MM.1S (cell line): ENCODE measurements at regions not wholly inside any gene's neighbourhood (a gene's known extent, or its start where the extent isn't known, plus 50 kb on each side); places are given as distances from the start of the nearest gene placed in this dataset.
"Not testable (repeated sequence)": the region's sequence is repeated elsewhere in the genome, so short reads cannot be mapped to it uniquely, and the experiment has no call there.

Experiments used
- DNase-seq: peaks from one replicate; pipeline ENCODE4 v3.0.0-alpha.2; 2015
- H2AFZ ChIP-seq: fragments of 300-600 bp; sonication (generic); 2 replicates; pipeline ENCODE4 v1.6.0; 2016; ENCODE audit warnings: antibody characterized with exemption, low read length
- H3F3A ChIP-seq: fragments of 300-600 bp; sonication (generic); 2 replicates; pipeline ENCODE4 v1.6.1; 2016; ENCODE audit warnings: mild to moderate bottlenecking, antibody characterized with exemption, low read length, moderate library complexity, mixed read lengths; ENCODE audit not compliant: insufficient read depth
- H3K27ac ChIP-seq: fragments of 300-600 bp; sonication (generic); 2 replicates; pipeline ENCODE4 v1.5.1; 2016; ENCODE audit warnings: mild to moderate bottlenecking, low read length
- H3K27me3 ChIP-seq: fragments of 300-600 bp; sonication (generic); replicated peaks from 2 replicates; pipeline ENCODE4 v1.6.0; 2016; ENCODE audit warnings: low read length; ENCODE audit not compliant: insufficient read depth
- H3K36me3 ChIP-seq: fragments of 300-600 bp; sonication (generic); replicated peaks from 2 replicates; pipeline ENCODE4 v1.6.1; 2016; ENCODE audit warnings: mild to moderate bottlenecking, low read length, mixed read lengths; ENCODE audit not compliant: insufficient read depth
- H3K4me1 ChIP-seq: fragments of 300-600 bp; sonication (generic); 2 replicates; pipeline ENCODE4 v1.6.1; 2016; ENCODE audit warnings: low read length, mixed read lengths
- H3K4me2 ChIP-seq: fragments of 300-600 bp; sonication (generic); 2 replicates; pipeline ENCODE4 v1.6.0; 2016; ENCODE audit warnings: low read depth, low read length
- H3K4me3 ChIP-seq: fragments of 300-600 bp; sonication (generic); 2 replicates; pipeline ENCODE4 v1.5.1; 2016; ENCODE audit warnings: low read length, mixed read lengths
- H3K79me2 ChIP-seq: fragments of 300-600 bp; sonication (generic); 2 replicates; pipeline ENCODE4 v1.6.1; 2016; ENCODE audit warnings: mixed run types, low read length, mixed read lengths
- H3K9ac ChIP-seq: fragments of 300-600 bp; sonication (generic); 2 replicates; pipeline ENCODE4 v1.6.1; 2016; ENCODE audit warnings: low read length, mixed read lengths
- H3K9me2 ChIP-seq: fragments of 300-600 bp; sonication (generic); replicated peaks from 2 replicates; pipeline ENCODE4 v1.6.1; 2016; ENCODE audit warnings: mild to moderate bottlenecking, low read length, mixed read lengths; ENCODE audit not compliant: insufficient read depth
- H3K9me3 ChIP-seq: fragments of 300-600 bp; sonication (generic); replicated peaks from 2 replicates; pipeline ENCODE4 v1.6.1; 2016; ENCODE audit warnings: mild to moderate bottlenecking, low read length, mixed read lengths; ENCODE audit not compliant: insufficient read depth
- H4K20me1 ChIP-seq: fragments of 300-600 bp; sonication (generic); 2 replicates; pipeline ENCODE4 v1.6.1; 2016; ENCODE audit warnings: mild to moderate bottlenecking, low read length, moderate library complexity, mixed read lengths; ENCODE audit not compliant: insufficient read depth
- EZH2 ChIP-seq: fragments of 300-600 bp; sonication (generic); optimal IDR thresholded peaks from 2 replicates; pipeline ENCODE3; 2017; ENCODE audit warnings: low read depth, mild to moderate bottlenecking, antibody characterized with exemption, low read length, mixed read lengths
- EZH2phosphoT487 ChIP-seq: fragments of 300-600 bp; sonication (generic); IDR thresholded peaks from 2 replicates; pipeline ENCODE4 v1.6.1; 2018; ENCODE audit warnings: antibody characterized with exemption, low read length
- TF ChIP-seq, protein P1 (sequence below): fragments of 300-600 bp; sonication (generic); IDR thresholded peaks from 2 replicates; pipeline ENCODE4 v1.5.1; 2016; ENCODE audit warnings: antibody characterized with exemption, low read length, mixed read lengths

DNA sequence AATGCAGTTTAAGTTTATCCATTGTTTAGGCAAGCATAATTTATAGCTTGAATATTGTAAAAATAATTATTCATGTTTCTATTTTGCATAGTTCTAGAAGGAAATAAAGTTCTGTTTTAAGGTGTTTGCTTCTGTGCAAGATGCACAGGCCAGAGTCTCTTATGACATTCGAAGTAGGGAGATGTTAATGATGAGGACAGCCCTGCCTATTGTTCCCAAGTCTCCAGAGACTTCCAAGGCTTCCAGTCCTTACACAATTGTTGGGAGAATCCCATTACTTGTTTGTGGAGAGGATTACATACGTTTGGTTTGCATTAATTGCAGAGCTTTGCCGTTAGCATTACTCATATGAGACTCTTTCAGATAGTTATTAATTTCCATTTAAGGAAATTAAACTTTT lies 96.2 kb upstream of the ANK2 start:
- Histone ChIP-seq H3K9ac (no peak overlapping the region), H2AFZ (no peak overlapping the region), H3F3A (no peaks in the 10 kb centered on the region), H3K27me3 (no peaks in the 10 kb centered on the region), H3K9me3 (no peaks in the 10 kb centered on the region), H3K4me3 (no peak overlapping the region), H3K79me2 (no peaks in the 10 kb centered on the region), H3K9me2 (no peaks in the 10 kb centered on the region), H3K4me2 (no peak overlapping the region), H3K36me3 (no peaks in the 10 kb centered on the region), H3K27ac (no peak overlapping the region), H3K4me1 (no peaks in the 10 kb centered on the region), H4K20me1 (no peaks in the 10 kb centered on the region)
- TF ChIP-seq, protein P1, sequence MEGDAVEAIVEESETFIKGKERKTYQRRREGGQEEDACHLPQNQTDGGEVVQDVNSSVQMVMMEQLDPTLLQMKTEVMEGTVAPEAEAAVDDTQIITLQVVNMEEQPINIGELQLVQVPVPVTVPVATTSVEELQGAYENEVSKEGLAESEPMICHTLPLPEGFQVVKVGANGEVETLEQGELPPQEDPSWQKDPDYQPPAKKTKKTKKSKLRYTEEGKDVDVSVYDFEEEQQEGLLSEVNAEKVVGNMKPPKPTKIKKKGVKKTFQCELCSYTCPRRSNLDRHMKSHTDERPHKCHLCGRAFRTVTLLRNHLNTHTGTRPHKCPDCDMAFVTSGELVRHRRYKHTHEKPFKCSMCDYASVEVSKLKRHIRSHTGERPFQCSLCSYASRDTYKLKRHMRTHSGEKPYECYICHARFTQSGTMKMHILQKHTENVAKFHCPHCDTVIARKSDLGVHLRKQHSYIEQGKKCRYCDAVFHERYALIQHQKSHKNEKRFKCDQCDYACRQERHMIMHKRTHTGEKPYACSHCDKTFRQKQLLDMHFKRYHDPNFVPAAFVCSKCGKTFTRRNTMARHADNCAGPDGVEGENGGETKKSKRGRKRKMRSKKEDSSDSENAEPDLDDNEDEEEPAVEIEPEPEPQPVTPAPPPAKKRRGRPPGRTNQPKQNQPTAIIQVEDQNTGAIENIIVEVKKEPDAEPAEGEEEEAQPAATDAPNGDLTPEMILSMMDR: no peak
- TF ChIP-seq EZH2: no peak
- DNase-seq: no peak

DNA sequence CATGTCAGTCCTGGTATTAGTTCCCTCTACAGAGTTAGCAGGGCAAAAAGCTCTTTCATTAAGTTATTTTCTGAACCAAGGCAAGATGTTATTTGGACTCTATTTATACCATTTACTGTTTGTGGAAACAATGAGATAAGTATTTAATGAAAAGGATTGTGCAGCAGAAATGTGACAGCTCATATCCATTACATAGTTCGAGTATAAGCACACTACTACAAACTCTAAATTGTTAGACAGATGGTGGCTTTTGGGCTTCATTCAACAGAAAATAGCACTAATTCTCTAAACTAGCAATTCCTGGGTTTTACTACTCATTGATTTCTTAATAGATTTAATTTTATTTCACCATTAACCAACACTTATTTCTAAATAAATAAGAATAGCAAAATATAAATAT lies 95.2 kb upstream of the ANK2 start:
- Histone ChIP-seq H3K4me2 (no peak overlapping the region), H4K20me1 (no peaks in the 10 kb centered on the region)

DNA sequence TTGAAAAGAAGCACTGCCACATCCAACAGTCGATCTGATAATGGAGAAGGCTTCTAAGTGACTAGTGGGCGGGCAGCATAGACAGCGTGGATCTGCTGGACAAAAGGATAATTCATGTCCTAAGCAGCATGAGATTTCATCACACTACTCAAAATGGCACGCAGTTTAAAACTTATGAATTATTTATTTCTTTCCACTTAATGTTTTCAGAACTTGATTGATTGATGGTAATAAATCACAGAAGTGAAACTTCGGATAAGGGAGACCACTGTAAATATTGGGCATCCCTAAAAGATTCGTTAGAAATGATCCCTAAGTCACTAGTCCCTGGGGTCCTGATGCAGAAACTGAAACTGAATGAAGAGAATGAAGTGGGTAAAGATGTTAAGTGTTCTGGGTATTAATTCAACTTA lies 93.0 kb upstream of the ANK2 start:
- H3F3A ChIP-seq: no peaks in the 10 kb centered on the region
- no peaks in the 10 kb centered on the region for H3K9me2 ChIP-seq
- H2AFZ ChIP-seq: no peak overlapping the region
- no peak for DNase-seq
- no peak overlapping the region for H3K27ac ChIP-seq
- H3K9me3 ChIP-seq: no peaks in the 10 kb centered on the region
- H3K9ac ChIP-seq: no peak overlapping the region
- no peaks in the 10 kb centered on the region for H3K4me1 ChIP-seq
- TF ChIP-seq EZH2 (no peak), EZH2phosphoT487 (no peak)
- TF ChIP-seq, protein P1: no peak
- no peaks in the 10 kb centered on the region for H3K36me3 ChIP-seq
- H3K4me3 ChIP-seq: no peak overlapping the region
- H3K79me2 ChIP-seq: no peaks in the 10 kb centered on the region
- no peaks in the 10 kb centered on the region for H3K27me3 ChIP-seq
- H4K20me1 ChIP-seq: no peaks in the 10 kb centered on the region
- H3K4me2 ChIP-seq: no peak overlapping the region

More for the DNA sequence above, 95.2 kb upstream of the ANK2 start:
- Histone ChIP-seq H2AFZ (no peak overlapping the region), H3K9me3 (no peaks in the 10 kb centered on the region), H3K9ac (no peak overlapping the region), H3F3A (no peaks in the 10 kb centered on the region), H3K9me2 (no peaks in the 10 kb centered on the region), H3K4me1 (no peaks in the 10 kb centered on the region), H3K27me3 (no peaks in the 10 kb centered on the region), H3K4me3 (no peak overlapping the region), H3K36me3 (no peaks in the 10 kb centered on the region), H3K79me2 (no peaks in the 10 kb centered on the region), H3K27ac (no peak overlapping the region)
- TF ChIP-seq, protein P1: no peak
- TF ChIP-seq EZH2 (no peak), EZH2phosphoT487 (no peak)
- no peak for DNase-seq

DNA sequence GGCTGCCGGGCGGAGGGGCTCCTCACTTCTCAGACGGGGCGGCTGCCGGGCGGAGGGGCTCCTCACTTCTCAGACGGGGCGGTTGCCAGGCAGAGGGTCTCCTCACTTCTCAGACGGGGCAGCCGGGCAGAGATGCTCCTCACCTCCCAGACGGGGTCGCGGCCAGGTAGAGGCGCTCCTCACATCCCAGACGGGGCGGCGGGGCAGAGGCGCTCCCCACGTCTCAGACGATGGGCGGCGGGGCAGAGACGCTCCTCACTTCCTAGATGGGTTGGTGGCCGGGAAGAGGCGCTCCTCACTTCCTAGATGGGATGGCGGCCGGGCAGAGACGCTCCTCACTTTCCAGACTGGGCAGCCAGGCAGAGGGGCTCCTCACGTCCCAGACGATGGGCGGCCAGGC lies 91.7 kb upstream of the ANK2 start:
- not testable (repeated sequence) for H3K36me3 ChIP-seq, H3K9me2 ChIP-seq, H4K20me1 ChIP-seq, H3K4me3 ChIP-seq, H3K4me2 ChIP-seq, H3K27me3 ChIP-seq, H2AFZ ChIP-seq, DNase-seq, H3K79me2 ChIP-seq, H3K9me3 ChIP-seq, H3K9ac ChIP-seq, H3K4me1 ChIP-seq, H3K27ac ChIP-seq, H3F3A ChIP-seq
